Panc1 (cell line): ENCODE measurements at regions not wholly inside any gene's neighbourhood (a gene's known extent, or its start where the extent isn't known, plus 50 kb on each side); places are given as distances from the start of the nearest gene placed in this dataset.
"Not testable (repeated sequence)": the region's sequence is repeated elsewhere in the genome, so short reads cannot be mapped to it uniquely, and the experiment has no call there.

Source experiments
- ATAC-seq: fragments of 200-7000 bp; cut with Tn5 transposase; 2 replicates; pipeline ENCODE4 v1.9.1; 2020; ENCODE audit warnings: mild to moderate bottlenecking, moderate library complexity
- BruUV-seq: library from RNA; stranded (reverse); fragments of 400-500 nt; replicated peaks from 2 replicates; lab custom pipeline; 2021; lab: Mats Ljungman, UMichigan
- CTCF ChIA-PET: fragments of 300-600 bp; sonication (Branson Sonifier 250); formaldehyde crosslinking; loops from one replicate; lab custom pipeline; 2022; ENCODE audit warnings: antibody characterized with exemption; lab: Charles Lee
- POLR2A ChIA-PET: fragments of 300-600 bp; sonication (Branson Sonifier 250); formaldehyde crosslinking; loops from one replicate; lab custom pipeline; 2022; ENCODE audit warnings: antibody characterized with exemption; lab: Charles Lee
- DNase-seq: peaks from one replicate; pipeline ENCODE4 v3.0.0-alpha.2; 2010; ENCODE audit warnings: low read depth, low spot score
- H3K27ac ChIP-seq: 2 replicates; pipeline ENCODE4 v1.5.1; 2011; ENCODE audit warnings: mild to moderate bottlenecking, low read length, inconsistent platforms
- H3K27me3 ChIP-seq: fragments of 200-500 bp; sonication (Bioruptor generic); 2 replicates; pipeline ENCODE4 v1.6.0; 2014; ENCODE audit warnings: low read length, inconsistent platforms; ENCODE audit not compliant: control insufficient read depth, insufficient read depth
- H3K36me3 ChIP-seq: fragments of 200-500 bp; sonication (Bioruptor generic); 2 replicates; pipeline ENCODE4 v1.5.1; 2014; ENCODE audit warnings: inconsistent platforms, mild to moderate bottlenecking, low read length, moderate library complexity; ENCODE audit not compliant: control insufficient read depth, insufficient read depth
- H3K4me1 ChIP-seq: 2 replicates; pipeline ENCODE4 v1.5.1; 2011; ENCODE audit warnings: inconsistent platforms, mild to moderate bottlenecking, low read length, moderate library complexity; ENCODE audit not compliant: control insufficient read depth, insufficient read depth
- H3K4me3 ChIP-seq, 2 experiments: 2 replicates each; pipeline ENCODE4 v1.5.1; 2011 to 2012; ENCODE audit warnings: low read depth in 2 of 2, low read length in 2 of 2, mild to moderate bottlenecking in 2 of 2, inconsistent platforms in 1 of 2, moderate library complexity in 1 of 2
- H3K9me3 ChIP-seq: fragments of 200-500 bp; sonication (Bioruptor generic); 2 replicates; pipeline ENCODE4 v1.5.1; 2014; ENCODE audit warnings: low read depth, mild to moderate bottlenecking, inconsistent platforms, low read length, moderate library complexity; ENCODE audit not compliant: control insufficient read depth, insufficient read depth
- CTCF ChIP-seq: fragments of 450-650 bp; IDR thresholded peaks from 2 replicates; pipeline ENCODE4 v1.5.1; 2017; ENCODE audit warnings: mild to moderate bottlenecking
- POLR2AphosphoS5 ChIP-seq: IDR thresholded peaks from 2 replicates; pipeline ENCODE4 v1.6.1; 2012; ENCODE audit warnings: mild to moderate bottlenecking, low read depth, low read length, moderate library complexity
- SIN3A ChIP-seq: IDR thresholded peaks from 2 replicates; pipeline ENCODE4 v1.6.1; 2012; ENCODE audit warnings: low read depth, mild to moderate bottlenecking, low read length, moderate library complexity, borderline replicate concordance; ENCODE audit not compliant: insufficient read depth
- TCF7L2 ChIP-seq: IDR thresholded peaks from 2 replicates; pipeline ENCODE4 v1.6.1; 2011; ENCODE audit warnings: mild to moderate bottlenecking, low read depth, low read length, inconsistent platforms
- in situ Hi-C: cut with HindIII; loops from 2 replicates; pipeline ENCODE4 v1.10.0; 2016; ENCODE audit warnings: low sequenced_read_pairs, low pct_unique_long_range_greater_than_20kb
- intact Hi-C: fragments of 100-400 bp; cut with micrococcal nuclease; formaldehyde crosslinking; loops from one replicate; pipeline ENCODE4 v1.10.0; 2022; ENCODE audit not compliant: unreplicated experiment
- TF ChIP-seq, protein P1 (sequence below), 2 experiments: IDR thresholded peaks; 2 replicates each; pipeline ENCODE4 v1.6.1; 2011 to 2012; ENCODE audit warnings: low read depth in 2 of 2, control low read depth in 1 of 2, low read length in 1 of 2, mild to moderate bottlenecking in 1 of 2, moderate library complexity in 1 of 2; ENCODE audit not compliant: insufficient read depth in 1 of 2

GRCh38 chr12:80015660-80016059 is 80.8 kb upstream of the PPP1R12A start:
- Histone ChIP-seq H3K9me3 (no peaks in the 10 kb centered on the region), H3K4me3 (no peak overlapping the region), H3K4me1 (no peaks in the 10 kb centered on the region), H3K36me3 (no peaks in the 10 kb centered on the region), H3K27me3 (no peaks in the 10 kb centered on the region), H3K27ac (no peak overlapping the region)
- no peak for DNase-seq
- no peak for TF ChIP-seq TCF7L2
- TF ChIP-seq, protein P1, sequence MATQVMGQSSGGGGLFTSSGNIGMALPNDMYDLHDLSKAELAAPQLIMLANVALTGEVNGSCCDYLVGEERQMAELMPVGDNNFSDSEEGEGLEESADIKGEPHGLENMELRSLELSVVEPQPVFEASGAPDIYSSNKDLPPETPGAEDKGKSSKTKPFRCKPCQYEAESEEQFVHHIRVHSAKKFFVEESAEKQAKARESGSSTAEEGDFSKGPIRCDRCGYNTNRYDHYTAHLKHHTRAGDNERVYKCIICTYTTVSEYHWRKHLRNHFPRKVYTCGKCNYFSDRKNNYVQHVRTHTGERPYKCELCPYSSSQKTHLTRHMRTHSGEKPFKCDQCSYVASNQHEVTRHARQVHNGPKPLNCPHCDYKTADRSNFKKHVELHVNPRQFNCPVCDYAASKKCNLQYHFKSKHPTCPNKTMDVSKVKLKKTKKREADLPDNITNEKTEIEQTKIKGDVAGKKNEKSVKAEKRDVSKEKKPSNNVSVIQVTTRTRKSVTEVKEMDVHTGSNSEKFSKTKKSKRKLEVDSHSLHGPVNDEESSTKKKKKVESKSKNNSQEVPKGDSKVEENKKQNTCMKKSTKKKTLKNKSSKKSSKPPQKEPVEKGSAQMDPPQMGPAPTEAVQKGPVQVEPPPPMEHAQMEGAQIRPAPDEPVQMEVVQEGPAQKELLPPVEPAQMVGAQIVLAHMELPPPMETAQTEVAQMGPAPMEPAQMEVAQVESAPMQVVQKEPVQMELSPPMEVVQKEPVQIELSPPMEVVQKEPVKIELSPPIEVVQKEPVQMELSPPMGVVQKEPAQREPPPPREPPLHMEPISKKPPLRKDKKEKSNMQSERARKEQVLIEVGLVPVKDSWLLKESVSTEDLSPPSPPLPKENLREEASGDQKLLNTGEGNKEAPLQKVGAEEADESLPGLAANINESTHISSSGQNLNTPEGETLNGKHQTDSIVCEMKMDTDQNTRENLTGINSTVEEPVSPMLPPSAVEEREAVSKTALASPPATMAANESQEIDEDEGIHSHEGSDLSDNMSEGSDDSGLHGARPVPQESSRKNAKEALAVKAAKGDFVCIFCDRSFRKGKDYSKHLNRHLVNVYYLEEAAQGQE (IDR thresholded peaks at IDR 0.05; ENCODE audit: insufficient read depth in 1 of 2, low read depth in 2 of 2, low read length in 1 of 2) = no peak
- TF ChIP-seq POLR2AphosphoS5 = no peak
- TF ChIP-seq CTCF = no peak
- TF ChIP-seq SIN3A = no peak
- no TSS peak for BruUV-seq
- in situ Hi-C loops = no loop called here
- ATAC-seq = no peak
- ChIA-PET CTCF (no interaction called here), POLR2A (no interaction called here)
- intact Hi-C loops = no loop called here

DNA sequence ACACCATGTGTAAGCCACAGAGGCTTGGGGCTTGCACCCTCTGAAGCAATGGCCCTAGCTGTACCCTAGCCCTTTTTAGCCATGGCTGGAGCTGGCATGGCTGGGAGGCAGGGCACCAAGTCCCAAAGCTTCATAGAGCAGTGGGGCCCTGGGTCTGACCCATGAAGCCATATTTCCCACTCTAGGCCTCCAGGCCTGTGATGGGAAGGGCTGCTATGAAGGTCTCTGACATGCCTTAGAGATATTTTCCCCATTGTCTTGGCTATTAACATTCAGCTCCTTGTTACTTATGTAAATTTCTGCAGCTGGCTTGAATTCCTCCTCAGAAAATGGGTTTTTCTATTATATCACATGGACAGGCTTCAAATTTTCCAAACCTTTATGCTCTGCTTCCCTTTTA is 68.8 kb upstream of the PPP1R12A start:
- intact Hi-C loops, CTCF ChIA-PET, in situ Hi-C loops, H3K4me3 ChIP-seq, H3K36me3 ChIP-seq, ATAC-seq, H3K4me1 ChIP-seq, H3K9me3 ChIP-seq, POLR2A ChIA-PET, BruUV-seq, H3K27me3 ChIP-seq, DNase-seq, H3K27ac ChIP-seq: not testable (repeated sequence)

- intact Hi-C loops = no loop called here
- no peak overlapping the region for H3K4me3 ChIP-seq
- in situ Hi-C loops = no loop called here
- TF ChIP-seq POLR2AphosphoS5 (no peak), CTCF (no peak), SIN3A (no peak), TCF7L2 (no peak)
- TF ChIP-seq, protein P1 (IDR thresholded peaks at IDR 0.05; ENCODE audit: insufficient read depth in 1 of 2, low read depth in 2 of 2, low read length in 1 of 2) = no peak
- H3K4me1 ChIP-seq = no peaks in the 10 kb centered on the region
- no peaks in the 10 kb centered on the region for H3K9me3 ChIP-seq
- H3K27me3 ChIP-seq = no peaks in the 10 kb centered on the region; the same call in 1 of the 2 replicates
- ATAC-seq = no peak
- ChIA-PET CTCF (no interaction called here), POLR2A (no interaction called here)
- no peak for DNase-seq
- no peak overlapping the region for H3K27ac ChIP-seq
- BruUV-seq = no TSS peak
- no peaks in the 10 kb centered on the region for H3K36me3 ChIP-seq
Measured at GRCh38 chr12:80001562-80001961, 66.7 kb upstream of the PPP1R12A start.
